ENCODE measurements at regions not wholly inside any gene's neighbourhood (a gene's known extent, or its start where the extent isn't known, plus 50 kb on each side); places are given as distances from the start of the nearest gene placed in this dataset.

GRCh38 chr4:10960389-10960788 is 275.8 kb upstream of the CLNK start:
- no peak for TF ChIP-seq CTCF (IDR thresholded peaks at IDR 0.05; ENCODE audit: low read length, missing control alignments)
- no peak overlapping the region for H3K4me3 ChIP-seq (replicated peaks; ENCODE audit: low read depth, low read length)
- no peak for DNase-seq (ENCODE audit: low read depth)

GRCh38 chr4:10959586-10959985 is 275.0 kb upstream of the CLNK start:
- no peak overlapping the region for H3K4me3 ChIP-seq (replicated peaks; ENCODE audit: low read depth, low read length)
- no peak for DNase-seq (ENCODE audit: low read depth)

GRCh38 chr4:10958226-10958856 is 273.8 kb upstream of the CLNK start:
- no peak for DNase-seq (ENCODE audit: low read depth)
- no peak for TF ChIP-seq CTCF (IDR thresholded peaks at IDR 0.05; ENCODE audit: low read length, missing control alignments)
- no peak overlapping the region for H3K4me3 ChIP-seq (replicated peaks; ENCODE audit: low read depth, low read length)

More at GRCh38 chr4:10959586-10959985, 275.0 kb upstream of the CLNK start:
- no peak for TF ChIP-seq CTCF (IDR thresholded peaks at IDR 0.05; ENCODE audit: low read length, missing control alignments)

- no peak for TF ChIP-seq CTCF (IDR thresholded peaks at IDR 0.05; ENCODE audit: low read length, missing control alignments)
- no peak overlapping the region for H3K4me3 ChIP-seq (replicated peaks; ENCODE audit: low read depth, low read length)
- DNase-seq (ENCODE audit: low read depth) = no peak
These were observed 266.7 kb upstream of the CLNK start for GRCh38 chr4:10951306-10951705.

GRCh38 chr4:10949039-10949733 is 264.6 kb upstream of the CLNK start:
- no peak overlapping the region for H3K4me3 ChIP-seq (replicated peaks; ENCODE audit: low read depth, low read length)
- TF ChIP-seq CTCF (IDR thresholded peaks at IDR 0.05; ENCODE audit: low read length, missing control alignments) = no peak
- DNase-seq (ENCODE audit: low read depth) = no peak

- no peak for TF ChIP-seq CTCF (IDR thresholded peaks at IDR 0.05; ENCODE audit: low read length, missing control alignments)
- H3K4me3 ChIP-seq (replicated peaks; ENCODE audit: low read depth, low read length) = no peak overlapping the region
- DNase-seq (ENCODE audit: low read depth) = no peak
These were observed 263.3 kb upstream of the CLNK start for GRCh38 chr4:10947898-10948297.

- H3K4me3 ChIP-seq (replicated peaks; ENCODE audit: low read depth, low read length) = no peak overlapping the region
- no peak for DNase-seq (ENCODE audit: low read depth)
- no peak for TF ChIP-seq CTCF (IDR thresholded peaks at IDR 0.05; ENCODE audit: low read length, missing control alignments)
These were observed 259.8 kb upstream of the CLNK start for GRCh38 chr4:10944321-10944720.
